ENCODE measurements at regions not wholly inside any gene's neighbourhood (a gene's known extent, or its start where the extent isn't known, plus 50 kb on each side); places are given as distances from the start of the nearest gene placed in this dataset.

DNA sequence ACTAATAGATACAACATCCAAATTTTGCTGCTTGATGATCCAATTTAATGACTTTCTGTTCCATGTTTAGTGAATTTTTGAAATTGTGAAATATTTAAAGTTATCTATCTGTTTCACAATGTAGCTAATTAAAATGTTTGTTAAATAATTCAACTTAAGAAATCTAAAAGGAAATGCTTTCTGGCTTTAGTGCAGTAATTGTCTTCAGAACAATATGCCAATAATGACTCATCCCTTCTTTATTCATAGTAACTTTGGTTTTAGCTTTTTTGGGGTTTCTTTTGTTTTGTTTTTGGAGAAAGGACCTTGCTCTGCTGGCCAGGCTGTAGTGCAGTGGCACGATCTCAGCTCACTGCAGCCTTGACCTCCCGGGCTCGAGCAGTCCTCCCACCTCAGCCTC is 479.2 kb upstream of the RGS6 start:
- Histone ChIP-seq H3K27me3 (ENCODE audit: insufficient read depth) (no peaks in the 10 kb centered on the region), H2AFZ (no peak overlapping the region), H3K4me3 (no peak overlapping the region), H3K36me3 (ENCODE audit: insufficient read depth) (no peaks in the 10 kb centered on the region), H4K20me1 (replicated peaks; ENCODE audit: insufficient read depth) (no peaks in the 10 kb centered on the region), H3K4me1 (ENCODE audit: insufficient read depth) (no peaks in the 10 kb centered on the region), H3F3A (replicated peaks; ENCODE audit: low read depth) (no peaks in the 10 kb centered on the region), H3K9me2 (ENCODE audit: insufficient read depth) (no peaks in the 10 kb centered on the region), H3K79me2 (replicated peaks; ENCODE audit: insufficient read depth) (peaks cover 53% of the 10 kb centered on the region), H3K27ac (ENCODE audit: low read depth) (no peak overlapping the region), H3K4me2 (no peak overlapping the region)
- no peak overlapping the region for H3K27ac Mint-ChIP-seq
- H3K27me3 Mint-ChIP-seq (ENCODE audit: insufficient read depth, low read depth, poor library complexity), result no peaks in the 10 kb centered on the region
- ATAC-seq (no peak), DNase-seq (ENCODE audit: low spot score) (no peak)
- no peak overlapping the region for H3K4me3 Mint-ChIP-seq
- peaks cover 14% of the 10 kb centered on the region; the same call in 2 of the 3 replicates for H3K36me3 Mint-ChIP-seq (ENCODE audit: low read depth)
- no peaks in the 10 kb centered on the region; the same call in 1 of the 3 replicates for H3K4me1 Mint-ChIP-seq
- no peak for TF ChIP-seq ZNF331 (CRISPR knock-in tag; IDR thresholded peaks at IDR 0.05; ENCODE audit: low read depth)
- TF ChIP-seq NANOG (IDR thresholded peaks at IDR 0.05; ENCODE audit: borderline replicate concordance), result no peak
- TF ChIP-seq, protein P1, sequence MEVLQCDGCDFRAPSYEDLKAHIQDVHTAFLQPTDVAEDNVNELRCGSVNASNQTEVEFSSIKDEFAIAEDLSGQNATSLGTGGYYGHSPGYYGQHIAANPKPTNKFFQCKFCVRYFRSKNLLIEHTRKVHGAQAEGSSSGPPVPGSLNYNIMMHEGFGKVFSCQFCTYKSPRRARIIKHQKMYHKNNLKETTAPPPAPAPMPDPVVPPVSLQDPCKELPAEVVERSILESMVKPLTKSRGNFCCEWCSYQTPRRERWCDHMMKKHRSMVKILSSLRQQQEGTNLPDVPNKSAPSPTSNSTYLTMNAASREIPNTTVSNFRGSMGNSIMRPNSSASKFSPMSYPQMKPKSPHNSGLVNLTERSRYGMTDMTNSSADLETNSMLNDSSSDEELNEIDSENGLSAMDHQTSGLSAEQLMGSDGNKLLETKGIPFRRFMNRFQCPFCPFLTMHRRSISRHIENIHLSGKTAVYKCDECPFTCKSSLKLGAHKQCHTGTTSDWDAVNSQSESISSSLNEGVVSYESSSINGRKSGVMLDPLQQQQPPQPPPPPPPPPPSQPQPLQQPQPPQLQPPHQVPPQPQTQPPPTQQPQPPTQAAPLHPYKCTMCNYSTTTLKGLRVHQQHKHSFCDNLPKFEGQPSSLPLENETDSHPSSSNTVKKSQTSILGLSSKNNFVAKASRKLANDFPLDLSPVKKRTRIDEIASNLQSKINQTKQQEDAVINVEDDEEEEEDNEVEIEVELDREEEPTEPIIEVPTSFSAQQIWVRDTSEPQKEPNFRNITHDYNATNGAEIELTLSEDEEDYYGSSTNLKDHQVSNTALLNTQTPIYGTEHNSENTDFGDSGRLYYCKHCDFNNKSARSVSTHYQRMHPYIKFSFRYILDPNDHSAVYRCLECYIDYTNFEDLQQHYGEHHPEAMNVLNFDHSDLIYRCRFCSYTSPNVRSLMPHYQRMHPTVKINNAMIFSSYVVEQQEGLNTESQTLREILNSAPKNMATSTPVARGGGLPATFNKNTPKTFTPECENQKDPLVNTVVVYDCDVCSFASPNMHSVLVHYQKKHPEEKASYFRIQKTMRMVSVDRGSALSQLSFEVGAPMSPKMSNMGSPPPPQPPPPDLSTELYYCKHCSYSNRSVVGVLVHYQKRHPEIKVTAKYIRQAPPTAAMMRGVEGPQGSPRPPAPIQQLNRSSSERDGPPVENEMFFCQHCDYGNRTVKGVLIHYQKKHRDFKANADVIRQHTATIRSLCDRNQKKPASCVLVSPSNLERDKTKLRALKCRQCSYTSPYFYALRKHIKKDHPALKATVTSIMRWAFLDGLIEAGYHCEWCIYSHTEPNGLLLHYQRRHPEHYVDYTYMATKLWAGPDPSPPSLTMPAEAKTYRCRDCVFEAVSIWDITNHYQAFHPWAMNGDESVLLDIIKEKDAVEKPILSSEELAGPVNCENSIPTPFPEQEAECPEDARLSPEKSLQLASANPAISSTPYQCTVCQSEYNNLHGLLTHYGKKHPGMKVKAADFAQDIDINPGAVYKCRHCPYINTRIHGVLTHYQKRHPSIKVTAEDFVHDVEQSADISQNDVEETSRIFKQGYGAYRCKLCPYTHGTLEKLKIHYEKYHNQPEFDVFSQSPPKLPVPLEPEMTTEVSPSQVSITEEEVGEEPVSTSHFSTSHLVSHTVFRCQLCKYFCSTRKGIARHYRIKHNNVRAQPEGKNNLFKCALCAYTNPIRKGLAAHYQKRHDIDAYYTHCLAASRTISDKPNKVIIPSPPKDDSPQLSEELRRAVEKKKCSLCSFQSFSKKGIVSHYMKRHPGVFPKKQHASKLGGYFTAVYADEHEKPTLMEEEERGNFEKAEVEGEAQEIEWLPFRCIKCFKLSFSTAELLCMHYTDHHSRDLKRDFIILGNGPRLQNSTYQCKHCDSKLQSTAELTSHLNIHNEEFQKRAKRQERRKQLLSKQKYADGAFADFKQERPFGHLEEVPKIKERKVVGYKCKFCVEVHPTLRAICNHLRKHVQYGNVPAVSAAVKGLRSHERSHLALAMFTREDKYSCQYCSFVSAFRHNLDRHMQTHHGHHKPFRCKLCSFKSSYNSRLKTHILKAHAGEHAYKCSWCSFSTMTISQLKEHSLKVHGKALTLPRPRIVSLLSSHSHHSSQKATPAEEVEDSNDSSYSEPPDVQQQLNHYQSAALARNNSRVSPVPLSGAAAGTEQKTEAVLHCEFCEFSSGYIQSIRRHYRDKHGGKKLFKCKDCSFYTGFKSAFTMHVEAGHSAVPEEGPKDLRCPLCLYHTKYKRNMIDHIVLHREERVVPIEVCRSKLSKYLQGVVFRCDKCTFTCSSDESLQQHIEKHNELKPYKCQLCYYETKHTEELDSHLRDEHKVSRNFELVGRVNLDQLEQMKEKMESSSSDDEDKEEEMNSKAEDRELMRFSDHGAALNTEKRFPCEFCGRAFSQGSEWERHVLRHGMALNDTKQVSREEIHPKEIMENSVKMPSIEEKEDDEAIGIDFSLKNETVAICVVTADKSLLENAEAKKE (CRISPR knock-in tag; IDR thresholded peaks at IDR 0.05), result no peak
- TF ChIP-seq, protein P2, sequence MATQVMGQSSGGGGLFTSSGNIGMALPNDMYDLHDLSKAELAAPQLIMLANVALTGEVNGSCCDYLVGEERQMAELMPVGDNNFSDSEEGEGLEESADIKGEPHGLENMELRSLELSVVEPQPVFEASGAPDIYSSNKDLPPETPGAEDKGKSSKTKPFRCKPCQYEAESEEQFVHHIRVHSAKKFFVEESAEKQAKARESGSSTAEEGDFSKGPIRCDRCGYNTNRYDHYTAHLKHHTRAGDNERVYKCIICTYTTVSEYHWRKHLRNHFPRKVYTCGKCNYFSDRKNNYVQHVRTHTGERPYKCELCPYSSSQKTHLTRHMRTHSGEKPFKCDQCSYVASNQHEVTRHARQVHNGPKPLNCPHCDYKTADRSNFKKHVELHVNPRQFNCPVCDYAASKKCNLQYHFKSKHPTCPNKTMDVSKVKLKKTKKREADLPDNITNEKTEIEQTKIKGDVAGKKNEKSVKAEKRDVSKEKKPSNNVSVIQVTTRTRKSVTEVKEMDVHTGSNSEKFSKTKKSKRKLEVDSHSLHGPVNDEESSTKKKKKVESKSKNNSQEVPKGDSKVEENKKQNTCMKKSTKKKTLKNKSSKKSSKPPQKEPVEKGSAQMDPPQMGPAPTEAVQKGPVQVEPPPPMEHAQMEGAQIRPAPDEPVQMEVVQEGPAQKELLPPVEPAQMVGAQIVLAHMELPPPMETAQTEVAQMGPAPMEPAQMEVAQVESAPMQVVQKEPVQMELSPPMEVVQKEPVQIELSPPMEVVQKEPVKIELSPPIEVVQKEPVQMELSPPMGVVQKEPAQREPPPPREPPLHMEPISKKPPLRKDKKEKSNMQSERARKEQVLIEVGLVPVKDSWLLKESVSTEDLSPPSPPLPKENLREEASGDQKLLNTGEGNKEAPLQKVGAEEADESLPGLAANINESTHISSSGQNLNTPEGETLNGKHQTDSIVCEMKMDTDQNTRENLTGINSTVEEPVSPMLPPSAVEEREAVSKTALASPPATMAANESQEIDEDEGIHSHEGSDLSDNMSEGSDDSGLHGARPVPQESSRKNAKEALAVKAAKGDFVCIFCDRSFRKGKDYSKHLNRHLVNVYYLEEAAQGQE (IDR thresholded peaks at IDR 0.05; ENCODE audit: unreplicated experiment), result no peak
- TF ChIP-seq, protein P3, sequence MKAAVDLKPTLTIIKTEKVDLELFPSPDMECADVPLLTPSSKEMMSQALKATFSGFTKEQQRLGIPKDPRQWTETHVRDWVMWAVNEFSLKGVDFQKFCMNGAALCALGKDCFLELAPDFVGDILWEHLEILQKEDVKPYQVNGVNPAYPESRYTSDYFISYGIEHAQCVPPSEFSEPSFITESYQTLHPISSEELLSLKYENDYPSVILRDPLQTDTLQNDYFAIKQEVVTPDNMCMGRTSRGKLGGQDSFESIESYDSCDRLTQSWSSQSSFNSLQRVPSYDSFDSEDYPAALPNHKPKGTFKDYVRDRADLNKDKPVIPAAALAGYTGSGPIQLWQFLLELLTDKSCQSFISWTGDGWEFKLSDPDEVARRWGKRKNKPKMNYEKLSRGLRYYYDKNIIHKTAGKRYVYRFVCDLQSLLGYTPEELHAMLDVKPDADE (IDR thresholded peaks at IDR 0.05), result no peak
- no peak for TF ChIP-seq ZNF114 (CRISPR knock-in tag; IDR thresholded peaks at IDR 0.05)
- TF ChIP-seq CREB1 (CRISPR knock-in tag; IDR thresholded peaks at IDR 0.05; ENCODE audit: low read depth), result no peak
- TF ChIP-seq JUNB (IDR thresholded peaks at IDR 0.05; ENCODE audit: unreplicated experiment), result no peak
- TF ChIP-seq EZH2 (IDR thresholded peaks at IDR 0.05; ENCODE audit: low read depth, unreplicated experiment), result no peak
- no peak for TF ChIP-seq POLR2AphosphoS5 (IDR thresholded peaks at IDR 0.05; ENCODE audit: low read depth)
- TF ChIP-seq EZH2phosphoT487 (IDR thresholded peaks at IDR 0.05; ENCODE audit: unreplicated experiment), result no peak
- TF ChIP-seq, protein P4, sequence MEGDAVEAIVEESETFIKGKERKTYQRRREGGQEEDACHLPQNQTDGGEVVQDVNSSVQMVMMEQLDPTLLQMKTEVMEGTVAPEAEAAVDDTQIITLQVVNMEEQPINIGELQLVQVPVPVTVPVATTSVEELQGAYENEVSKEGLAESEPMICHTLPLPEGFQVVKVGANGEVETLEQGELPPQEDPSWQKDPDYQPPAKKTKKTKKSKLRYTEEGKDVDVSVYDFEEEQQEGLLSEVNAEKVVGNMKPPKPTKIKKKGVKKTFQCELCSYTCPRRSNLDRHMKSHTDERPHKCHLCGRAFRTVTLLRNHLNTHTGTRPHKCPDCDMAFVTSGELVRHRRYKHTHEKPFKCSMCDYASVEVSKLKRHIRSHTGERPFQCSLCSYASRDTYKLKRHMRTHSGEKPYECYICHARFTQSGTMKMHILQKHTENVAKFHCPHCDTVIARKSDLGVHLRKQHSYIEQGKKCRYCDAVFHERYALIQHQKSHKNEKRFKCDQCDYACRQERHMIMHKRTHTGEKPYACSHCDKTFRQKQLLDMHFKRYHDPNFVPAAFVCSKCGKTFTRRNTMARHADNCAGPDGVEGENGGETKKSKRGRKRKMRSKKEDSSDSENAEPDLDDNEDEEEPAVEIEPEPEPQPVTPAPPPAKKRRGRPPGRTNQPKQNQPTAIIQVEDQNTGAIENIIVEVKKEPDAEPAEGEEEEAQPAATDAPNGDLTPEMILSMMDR (conservative IDR thresholded peaks at IDR 0.05; ENCODE audit: low read depth in 2 of 2), result no peak
- no peak for TF ChIP-seq STAT1 (IDR thresholded peaks at IDR 0.05; ENCODE audit: unreplicated experiment)
- H3K9me3 Mint-ChIP-seq, result peaks cover 7% of the 10 kb centered on the region; the same call in 1 of the 3 replicates

Data from GM23338 (cell line).